ENCODE measurements at regions not wholly inside any gene's neighbourhood (a gene's known extent, or its start where the extent isn't known, plus 50 kb on each side); places are given as distances from the start of the nearest gene placed in this dataset.
"Not testable (repeated sequence)": the region's sequence is repeated elsewhere in the genome, so short reads cannot be mapped to it uniquely, and the experiment has no call there.

- DNase-seq (ENCODE audit: extremely low spot score); POLR2A ChIA-PET; CTCF ChIA-PET: not testable (repeated sequence)
These were observed 183.0 kb downstream of the HACE1 start for GRCh38 chr6:104676679-104677078.

- CTCF ChIA-PET; DNase-seq (ENCODE audit: extremely low spot score); POLR2A ChIA-PET: not testable (repeated sequence)
These were observed 184.6 kb downstream of the HACE1 start for GRCh38 chr6:104675161-104675560.

- CTCF ChIA-PET; DNase-seq (ENCODE audit: extremely low spot score); POLR2A ChIA-PET: not testable (repeated sequence)
These were observed 186.6 kb downstream of the HACE1 start for GRCh38 chr6:104673078-104673477.

GRCh38 chr6:104671591-104671891 is 188.2 kb downstream of the HACE1 start:
- POLR2A ChIA-PET; DNase-seq (ENCODE audit: extremely low spot score); CTCF ChIA-PET: not testable (repeated sequence)

GRCh38 chr6:104670834-104671590 is 188.7 kb downstream of the HACE1 start:
- DNase-seq (ENCODE audit: extremely low spot score); CTCF ChIA-PET; POLR2A ChIA-PET: not testable (repeated sequence)

GRCh38 chr6:104669483-104669882 is 190.2 kb downstream of the HACE1 start:
- CTCF ChIA-PET, result no interaction called here
- DNase-seq (ENCODE audit: extremely low spot score), result no peak
- no peak for TF ChIP-seq ZNF384 (IDR thresholded peaks at IDR 0.05)
- no peak for TF ChIP-seq HDGF (IDR thresholded peaks at IDR 0.05; ENCODE audit: borderline replicate concordance)
- no peak for TF ChIP-seq L3MBTL2 (conservative IDR thresholded peaks at IDR 0.05)
- TF ChIP-seq SUZ12 (IDR thresholded peaks at IDR 0.05), result no peak
- TF ChIP-seq LEF1 (IDR thresholded peaks at IDR 0.05; ENCODE audit: borderline replicate concordance), result no peak
- TF ChIP-seq FOXM1 (IDR thresholded peaks at IDR 0.05; ENCODE audit: borderline replicate concordance), result no peak
- TF ChIP-seq ELF4 (IDR thresholded peaks at IDR 0.05), result no peak
- TF ChIP-seq FOXA1 (IDR thresholded peaks at IDR 0.05), result no peak
- POLR2A ChIA-PET, result no interaction called here

- CTCF ChIA-PET, result no interaction called here
- TF ChIP-seq FOXK2 (IDR thresholded peaks at IDR 0.05), result no peak
- no peak for TF ChIP-seq CTBP1 (IDR thresholded peaks at IDR 0.05; ENCODE audit: borderline replicate concordance)
- no peak for TF ChIP-seq LEF1 (IDR thresholded peaks at IDR 0.05; ENCODE audit: borderline replicate concordance)
- no peak for TF ChIP-seq SUZ12 (IDR thresholded peaks at IDR 0.05)
- TF ChIP-seq TARDBP (IDR thresholded peaks at IDR 0.05), result no peak
- TF ChIP-seq NFRKB (IDR thresholded peaks at IDR 0.05), result no peak
- no peak for TF ChIP-seq SP1 (IDR thresholded peaks at IDR 0.05)
- TF ChIP-seq FOXM1 (IDR thresholded peaks at IDR 0.05; ENCODE audit: borderline replicate concordance), result no peak
- TF ChIP-seq ELF4 (IDR thresholded peaks at IDR 0.05), result no peak
- no peak for TF ChIP-seq BHLHE40 (IDR thresholded peaks at IDR 0.05; ENCODE audit: borderline replicate concordance)
- DNase-seq (ENCODE audit: extremely low spot score), result no peak
- POLR2A ChIA-PET, result no interaction called here
These were observed 203.5 kb downstream of the HACE1 start for GRCh38 chr6:104656235-104656634.

- POLR2A ChIA-PET, result no interaction called here
- no peak for DNase-seq (ENCODE audit: extremely low spot score)
- CTCF ChIA-PET, result no interaction called here
- TF ChIP-seq CTBP1 (IDR thresholded peaks at IDR 0.05; ENCODE audit: borderline replicate concordance) (no peak), NFRKB (IDR thresholded peaks at IDR 0.05) (no peak), FOXK2 (IDR thresholded peaks at IDR 0.05) (no peak), FOXA1 (IDR thresholded peaks at IDR 0.05) (no peak), ZNF384 (IDR thresholded peaks at IDR 0.05) (no peak), SP1 (IDR thresholded peaks at IDR 0.05) (no peak), BHLHE40 (IDR thresholded peaks at IDR 0.05; ENCODE audit: borderline replicate concordance) (no peak), L3MBTL2 (conservative IDR thresholded peaks at IDR 0.05) (no peak), PKNOX1 (IDR thresholded peaks at IDR 0.05) (no peak), ELF4 (IDR thresholded peaks at IDR 0.05) (no peak), TARDBP (IDR thresholded peaks at IDR 0.05) (no peak), SUZ12 (IDR thresholded peaks at IDR 0.05) (no peak), LEF1 (IDR thresholded peaks at IDR 0.05; ENCODE audit: borderline replicate concordance) (no peak), ARNT (IDR thresholded peaks at IDR 0.05) (no peak), HDGF (IDR thresholded peaks at IDR 0.05; ENCODE audit: borderline replicate concordance) (no peak), FOXM1 (IDR thresholded peaks at IDR 0.05; ENCODE audit: borderline replicate concordance) (no peak)
These were observed 205.9 kb downstream of the HACE1 start for GRCh38 chr6:104653781-104654180.

- ChIA-PET CTCF (no interaction called here), POLR2A (no interaction called here)
- no peak for DNase-seq (ENCODE audit: extremely low spot score)
These were observed 211.4 kb downstream of the HACE1 start for GRCh38 chr6:104648347-104648746.

More at GRCh38 chr6:104648347-104648746, 211.4 kb downstream of the HACE1 start:
- TF ChIP-seq FOXA1 (IDR thresholded peaks at IDR 0.05) (no peak), ZNF384 (IDR thresholded peaks at IDR 0.05) (no peak), ELF4 (IDR thresholded peaks at IDR 0.05) (no peak), SUZ12 (IDR thresholded peaks at IDR 0.05) (no peak), L3MBTL2 (conservative IDR thresholded peaks at IDR 0.05) (no peak), TARDBP (IDR thresholded peaks at IDR 0.05) (no peak), PKNOX1 (IDR thresholded peaks at IDR 0.05) (no peak), NFRKB (IDR thresholded peaks at IDR 0.05) (no peak), ARNT (IDR thresholded peaks at IDR 0.05) (no peak), FOXM1 (IDR thresholded peaks at IDR 0.05; ENCODE audit: borderline replicate concordance) (no peak), CTBP1 (IDR thresholded peaks at IDR 0.05; ENCODE audit: borderline replicate concordance) (no peak), LEF1 (IDR thresholded peaks at IDR 0.05; ENCODE audit: borderline replicate concordance) (no peak)
